ENCODE measurements at regions not wholly inside any gene's neighbourhood (a gene's known extent, or its start where the extent isn't known, plus 50 kb on each side); places are given as distances from the start of the nearest gene placed in this dataset.
A peak's percentile ranks its signal among the peaks of the same experiment; 100 is the strongest.

DNA sequence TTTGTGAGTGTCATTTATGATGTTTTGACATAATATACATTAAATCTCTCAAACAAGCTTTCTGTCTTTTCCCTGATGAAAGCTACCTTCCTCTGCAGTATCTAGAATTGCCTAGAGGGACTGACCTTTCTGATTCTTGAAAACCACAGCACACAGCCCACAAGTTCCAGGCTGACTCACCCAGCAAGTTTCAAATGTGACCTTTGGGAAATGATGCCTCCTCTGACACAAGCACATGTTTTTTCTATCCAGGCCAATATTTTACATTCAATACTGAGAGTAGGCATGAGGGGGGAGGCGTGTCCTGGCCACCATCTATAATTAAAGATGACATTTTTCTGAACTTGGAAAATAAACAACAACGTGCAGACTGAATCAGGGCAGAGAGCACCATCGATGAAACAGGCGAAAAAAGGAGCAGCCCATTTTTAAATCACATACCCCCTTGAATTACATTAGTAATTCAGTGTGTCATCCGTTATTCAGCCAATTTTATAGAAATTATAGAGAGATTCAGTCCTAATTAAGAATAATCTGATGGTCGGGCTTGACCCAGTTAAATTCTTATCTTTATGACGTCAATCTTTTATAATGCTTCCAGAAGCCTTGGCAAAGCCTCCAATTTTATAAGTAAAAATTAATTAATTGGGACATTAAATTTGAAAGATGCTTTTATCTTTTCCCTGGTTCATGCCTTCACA is 292.6 kb upstream of the CDH11 start:
- Histone ChIP-seq H3K27ac (ENCODE audit: extremely low read length, insufficient read depth, low read length) (no peak overlapping the region), H3K4me1 (ENCODE audit: insufficient read depth, low read length) (no peaks in the 10 kb centered on the region), H3K4me2 (ENCODE audit: low read depth, low read length) (no peak overlapping the region), H3K4me3 (replicated peaks in 1 of 3; ENCODE audit: insufficient read depth in 1 of 3, low read depth in 2 of 3, low read length in 3 of 3) (no peak overlapping the region), H3K27me3 (ENCODE audit: control insufficient read depth in 1 of 2, insufficient read depth in 2 of 2, low read length in 2 of 2) (no peaks in the 10 kb centered on the region), H4K20me1 (ENCODE audit: insufficient read depth, low read length) (no peaks in the 10 kb centered on the region), H3K36me3 (replicated peaks in 1 of 2; ENCODE audit: control insufficient read depth in 1 of 2, insufficient read depth in 2 of 2, low read length in 2 of 2) (no peaks in the 10 kb centered on the region), H3K9ac (ENCODE audit: insufficient read depth, low read depth, low read length) (no peak overlapping the region), H2AFZ (ENCODE audit: low read length) (no peak overlapping the region), H3K9me3 (ENCODE audit: low read length) (peaks cover 12% of the 10 kb centered on the region; the same call in 1 of the 2 replicates), H3K79me2 (ENCODE audit: insufficient read depth, low read length) (no peaks in the 10 kb centered on the region)
- ATAC-seq (no peak), DNase-seq (ENCODE audit: low spot score) (no peak), FAIRE-seq (no peak)
- 1% methylated on average over 7 of the region's 7 CpGs for WGBS (ENCODE audit: low lambda C conversion rate)
- in situ Hi-C loops (cut with HindIII; ENCODE audit: extremely low pct_ligation_motif_present, low pct_unique_long_range_greater_than_20kb): no loop called here
- BruUV-seq (replicated peaks): no TSS peak
- intact Hi-C loops (cut with micrococcal nuclease; ENCODE audit: unreplicated experiment): no loop called here
- POLR2A ChIA-PET: no interaction called here
- no peak for TF ChIP-seq ZNF530 (CRISPR knock-in tag; IDR thresholded peaks at IDR 0.05; ENCODE audit: low read depth)
- TF ChIP-seq ZFP1 (CRISPR knock-in tag; IDR thresholded peaks at IDR 0.05): no peak
- TF ChIP-seq ZNF234 (CRISPR knock-in tag; conservative IDR thresholded peaks at IDR 0.05): no peak
- TF ChIP-seq, protein P1, sequence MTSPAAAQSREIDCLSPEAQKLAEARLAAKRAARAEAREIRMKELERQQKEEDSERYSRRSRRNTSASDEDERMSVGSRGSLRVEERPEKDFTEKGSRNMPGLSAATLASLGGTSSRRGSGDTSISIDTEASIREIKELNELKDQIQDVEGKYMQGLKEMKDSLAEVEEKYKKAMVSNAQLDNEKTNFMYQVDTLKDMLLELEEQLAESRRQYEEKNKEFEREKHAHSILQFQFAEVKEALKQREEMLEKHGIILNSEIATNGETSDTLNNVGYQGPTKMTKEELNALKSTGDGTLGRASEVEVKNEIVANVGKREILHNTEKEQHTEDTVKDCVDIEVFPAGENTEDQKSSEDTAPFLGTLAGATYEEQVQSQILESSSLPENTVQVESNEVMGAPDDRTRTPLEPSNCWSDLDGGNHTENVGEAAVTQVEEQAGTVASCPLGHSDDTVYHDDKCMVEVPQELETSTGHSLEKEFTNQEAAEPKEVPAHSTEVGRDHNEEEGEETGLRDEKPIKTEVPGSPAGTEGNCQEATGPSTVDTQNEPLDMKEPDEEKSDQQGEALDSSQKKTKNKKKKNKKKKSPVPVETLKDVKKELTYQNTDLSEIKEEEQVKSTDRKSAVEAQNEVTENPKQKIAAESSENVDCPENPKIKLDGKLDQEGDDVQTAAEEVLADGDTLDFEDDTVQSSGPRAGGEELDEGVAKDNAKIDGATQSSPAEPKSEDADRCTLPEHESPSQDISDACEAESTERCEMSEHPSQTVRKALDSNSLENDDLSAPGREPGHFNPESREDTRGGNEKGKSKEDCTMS (CRISPR knock-in tag; conservative IDR thresholded peaks at IDR 0.05): no peak
- TF ChIP-seq ZIK1 (CRISPR knock-in tag; IDR thresholded peaks at IDR 0.05; ENCODE audit: borderline replicate concordance, low read depth): no peak
- TF ChIP-seq CREB1 (IDR thresholded peaks at IDR 0.05): peak; percentile 59; the same call in 1 of the 2 replicates
- no peak for TF ChIP-seq CREB1 (CRISPR knock-in tag; IDR thresholded peaks at IDR 0.05)
- TF ChIP-seq HNRNPK (IDR thresholded peaks at IDR 0.05; ENCODE audit: low read depth, low read length, poor library complexity, severe bottlenecking): no peak
- no peak for TF ChIP-seq SMC3 (IDR thresholded peaks at IDR 0.05; ENCODE audit: low read length)
- TF ChIP-seq, protein P2, sequence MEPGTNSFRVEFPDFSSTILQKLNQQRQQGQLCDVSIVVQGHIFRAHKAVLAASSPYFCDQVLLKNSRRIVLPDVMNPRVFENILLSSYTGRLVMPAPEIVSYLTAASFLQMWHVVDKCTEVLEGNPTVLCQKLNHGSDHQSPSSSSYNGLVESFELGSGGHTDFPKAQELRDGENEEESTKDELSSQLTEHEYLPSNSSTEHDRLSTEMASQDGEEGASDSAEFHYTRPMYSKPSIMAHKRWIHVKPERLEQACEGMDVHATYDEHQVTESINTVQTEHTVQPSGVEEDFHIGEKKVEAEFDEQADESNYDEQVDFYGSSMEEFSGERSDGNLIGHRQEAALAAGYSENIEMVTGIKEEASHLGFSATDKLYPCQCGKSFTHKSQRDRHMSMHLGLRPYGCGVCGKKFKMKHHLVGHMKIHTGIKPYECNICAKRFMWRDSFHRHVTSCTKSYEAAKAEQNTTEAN (CRISPR knock-in tag; conservative IDR thresholded peaks at IDR 0.05): no peak
- TF ChIP-seq, protein P3, sequence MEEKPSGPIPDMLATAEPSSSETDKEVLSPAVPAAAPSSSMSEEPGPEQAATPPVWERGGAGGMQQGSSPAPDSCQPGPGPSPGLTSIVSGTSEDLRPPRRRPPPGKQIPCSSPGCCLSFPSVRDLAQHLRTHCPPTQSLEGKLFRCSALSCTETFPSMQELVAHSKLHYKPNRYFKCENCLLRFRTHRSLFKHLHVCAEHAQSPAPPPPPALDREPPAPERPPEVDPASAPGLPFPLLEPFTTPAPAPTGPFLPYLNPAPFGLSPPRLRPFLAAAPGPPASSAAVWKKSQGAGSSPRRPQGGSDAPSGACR (CRISPR knock-in tag; IDR thresholded peaks at IDR 0.05): no peak
- no peak for TF ChIP-seq SIN3A (IDR thresholded peaks at IDR 0.05; ENCODE audit: borderline replicate concordance, low read depth, low read length)
- TF ChIP-seq, protein P4, sequence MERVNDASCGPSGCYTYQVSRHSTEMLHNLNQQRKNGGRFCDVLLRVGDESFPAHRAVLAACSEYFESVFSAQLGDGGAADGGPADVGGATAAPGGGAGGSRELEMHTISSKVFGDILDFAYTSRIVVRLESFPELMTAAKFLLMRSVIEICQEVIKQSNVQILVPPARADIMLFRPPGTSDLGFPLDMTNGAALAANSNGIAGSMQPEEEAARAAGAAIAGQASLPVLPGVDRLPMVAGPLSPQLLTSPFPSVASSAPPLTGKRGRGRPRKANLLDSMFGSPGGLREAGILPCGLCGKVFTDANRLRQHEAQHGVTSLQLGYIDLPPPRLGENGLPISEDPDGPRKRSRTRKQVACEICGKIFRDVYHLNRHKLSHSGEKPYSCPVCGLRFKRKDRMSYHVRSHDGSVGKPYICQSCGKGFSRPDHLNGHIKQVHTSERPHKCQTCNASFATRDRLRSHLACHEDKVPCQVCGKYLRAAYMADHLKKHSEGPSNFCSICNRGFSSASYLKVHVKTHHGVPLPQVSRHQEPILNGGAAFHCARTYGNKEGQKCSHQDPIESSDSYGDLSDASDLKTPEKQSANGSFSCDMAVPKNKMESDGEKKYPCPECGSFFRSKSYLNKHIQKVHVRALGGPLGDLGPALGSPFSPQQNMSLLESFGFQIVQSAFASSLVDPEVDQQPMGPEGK (CRISPR knock-in tag; IDR thresholded peaks at IDR 0.05): no peak
- no peak for TF ChIP-seq MAFK (conservative IDR thresholded peaks at IDR 0.05 in 1 of 2, IDR thresholded peaks at IDR 0.05 in 1 of 2; ENCODE audit: low read length in 2 of 2)
- peak; percentile 55; the same call in 1 of the 2 replicates for TF ChIP-seq ATF7 (IDR thresholded peaks at IDR 0.05)
- no peak for TF ChIP-seq ATF7 (CRISPR knock-in tag; IDR thresholded peaks at IDR 0.05)
- TF ChIP-seq ZNF788 (CRISPR knock-in tag; IDR thresholded peaks at IDR 0.05; ENCODE audit: borderline replicate concordance): no peak
- CTCF ChIA-PET (ENCODE audit: low intra/inter-chr PET ratio, low total read pairs): no interaction called here
